Smooth muscle cell (in vitro differentiated cells): ENCODE measurements at regions not wholly inside any gene's neighbourhood (a gene's known extent, or its start where the extent isn't known, plus 50 kb on each side); places are given as distances from the start of the nearest gene placed in this dataset.
"Not testable (repeated sequence)": the region's sequence is repeated elsewhere in the genome, so short reads cannot be mapped to it uniquely, and the experiment has no call there.

Source experiments
- DNase-seq: peaks from one replicate; lab custom pipeline; 2025; ENCODE audit not compliant: unreplicated experiment; lab: John Stamatoyannopoulos, UW
- H2AFZ ChIP-seq: fragments of 200-600 bp; sonication (generic); 2 replicates; pipeline ENCODE4 v1.6.0; 2016; ENCODE audit warnings: antibody characterized with exemption, low read depth, mild to moderate bottlenecking
- H3F3A ChIP-seq: fragments of 200-600 bp; sonication (generic); 2 replicates; pipeline ENCODE4 v1.6.0; 2017; ENCODE audit warnings: antibody characterized with exemption, low read depth
- H3K27ac ChIP-seq: fragments of 200-600 bp; sonication (generic); 2 replicates; pipeline ENCODE4 v1.5.1; 2016; ENCODE audit warnings: low read depth, mild to moderate bottlenecking
- H3K27me3 ChIP-seq: fragments of 200-600 bp; sonication (generic); 2 replicates; pipeline ENCODE4 v1.6.1; 2016; ENCODE audit warnings: low read depth, mild to moderate bottlenecking
- H3K36me3 ChIP-seq: fragments of 200-600 bp; sonication (generic); 2 replicates; pipeline ENCODE4 v1.5.1; 2016; ENCODE audit warnings: low read depth
- H3K4me1 ChIP-seq: fragments of 200-600 bp; sonication (generic); 2 replicates; pipeline ENCODE4 v1.5.1; 2016; ENCODE audit warnings: low read depth
- H3K4me2 ChIP-seq: fragments of 200-600 bp; sonication (generic); 2 replicates; pipeline ENCODE4 v1.6.0; 2016; ENCODE audit warnings: mild to moderate bottlenecking
- H3K4me3 ChIP-seq: fragments of 200-600 bp; sonication (generic); 2 replicates; pipeline ENCODE4 v1.5.1; 2016; ENCODE audit warnings: mild to moderate bottlenecking
- H3K79me2 ChIP-seq: fragments of 200-600 bp; sonication (generic); 2 replicates; pipeline ENCODE4 v1.6.0; 2016; ENCODE audit warnings: low read depth, mild to moderate bottlenecking
- H3K9ac ChIP-seq: fragments of 200-600 bp; sonication (generic); 2 replicates; pipeline ENCODE4 v1.6.0; 2016; ENCODE audit warnings: low read depth
- H3K9me3 ChIP-seq: fragments of 200-600 bp; sonication (generic); replicated peaks from 2 replicates; pipeline ENCODE4 v1.5.1; 2016; ENCODE audit warnings: low read depth
- H4K20me1 ChIP-seq: fragments of 200-600 bp; sonication (generic); 2 replicates; pipeline ENCODE4 v1.6.0; 2016; ENCODE audit warnings: low read depth
- CTCF ChIP-seq: fragments of 200-600 bp; sonication (generic); IDR thresholded peaks from 2 replicates; pipeline ENCODE4 v1.5.1; 2017; ENCODE audit warnings: borderline replicate concordance, mild to moderate bottlenecking, antibody characterized with exemption; ENCODE audit not compliant: insufficient read depth, poor library complexity, severe bottlenecking
- WGBS: methylation state at CpG from one replicate; pipeline ENCODE4 v1.1.7; 2016; ENCODE audit warnings: low lambda C conversion rate; 5-methylcytosine and 5-hydroxymethylcytosine counted together

GRCh38 chr4:102403116-102403515, 57.8 kb upstream of the SLC39A8 start:
- Histone ChIP-seq H3K4me1 (no peaks in the 10 kb centered on the region), H3K79me2 (no peaks in the 10 kb centered on the region), H4K20me1 (no peaks in the 10 kb centered on the region), H3K4me3 (no peak overlapping the region), H3K9ac (no peak overlapping the region), H3K27ac (no peak overlapping the region), H3F3A (no peaks in the 10 kb centered on the region), H2AFZ (no peak overlapping the region), H3K36me3 (no peaks in the 10 kb centered on the region), H3K4me2 (no peak overlapping the region), H3K9me3 (no peaks in the 10 kb centered on the region), H3K27me3 (no peaks in the 10 kb centered on the region)
- 95% methylated on average over 3 of the region's 3 CpGs for WGBS
- DNase-seq = no peak
- TF ChIP-seq CTCF = no peak

GRCh38 chr4:102404431-102404969, 59.2 kb upstream of the SLC39A8 start:
- no peaks in the 10 kb centered on the region for H3K27me3 ChIP-seq
- no peak overlapping the region for H3K9ac ChIP-seq
- no peak overlapping the region for H3K4me2 ChIP-seq
- no peak overlapping the region for H3K4me3 ChIP-seq
- H3K79me2 ChIP-seq = no peaks in the 10 kb centered on the region
- DNase-seq = no peak
- WGBS = 50% methylated on average over 1 of the region's 1 CpG
- H3F3A ChIP-seq = no peaks in the 10 kb centered on the region
- H3K36me3 ChIP-seq = no peaks in the 10 kb centered on the region
- no peaks in the 10 kb centered on the region for H3K9me3 ChIP-seq
- no peak for TF ChIP-seq CTCF
- no peaks in the 10 kb centered on the region for H3K4me1 ChIP-seq
- H4K20me1 ChIP-seq = no peaks in the 10 kb centered on the region
- H2AFZ ChIP-seq = no peak overlapping the region
- H3K27ac ChIP-seq = no peak overlapping the region

GRCh38 chr4:102405821-102406401, 60.6 kb upstream of the SLC39A8 start:
- Histone ChIP-seq H3K4me1 (no peaks in the 10 kb centered on the region), H3K9me3 (no peaks in the 10 kb centered on the region), H3K36me3 (no peaks in the 10 kb centered on the region), H4K20me1 (no peaks in the 10 kb centered on the region), H3K4me2 (no peak overlapping the region), H3K79me2 (no peaks in the 10 kb centered on the region), H3K27me3 (no peaks in the 10 kb centered on the region), H3K9ac (no peak overlapping the region), H3K4me3 (no peak overlapping the region), H3F3A (no peaks in the 10 kb centered on the region), H3K27ac (no peak overlapping the region), H2AFZ (no peak overlapping the region)
- DNase-seq = no peak
- WGBS = 32% methylated on average over 3 of the region's 3 CpGs
- TF ChIP-seq CTCF = no peak

GRCh38 chr4:102410884-102411283, 65.6 kb upstream of the SLC39A8 start:
- DNase-seq, H3K9ac ChIP-seq, H3K27ac ChIP-seq, H4K20me1 ChIP-seq, H3K36me3 ChIP-seq, H3K4me1 ChIP-seq, H3K4me2 ChIP-seq, H2AFZ ChIP-seq, H3K9me3 ChIP-seq, H3K4me3 ChIP-seq, H3F3A ChIP-seq, H3K79me2 ChIP-seq, H3K27me3 ChIP-seq: not testable (repeated sequence)
- 81% methylated on average over 1 of the region's 1 CpG for WGBS
